ENCODE measurements at regions not wholly inside any gene's neighbourhood (a gene's known extent, or its start where the extent isn't known, plus 50 kb on each side); places are given as distances from the start of the nearest gene placed in this dataset.

DNA sequence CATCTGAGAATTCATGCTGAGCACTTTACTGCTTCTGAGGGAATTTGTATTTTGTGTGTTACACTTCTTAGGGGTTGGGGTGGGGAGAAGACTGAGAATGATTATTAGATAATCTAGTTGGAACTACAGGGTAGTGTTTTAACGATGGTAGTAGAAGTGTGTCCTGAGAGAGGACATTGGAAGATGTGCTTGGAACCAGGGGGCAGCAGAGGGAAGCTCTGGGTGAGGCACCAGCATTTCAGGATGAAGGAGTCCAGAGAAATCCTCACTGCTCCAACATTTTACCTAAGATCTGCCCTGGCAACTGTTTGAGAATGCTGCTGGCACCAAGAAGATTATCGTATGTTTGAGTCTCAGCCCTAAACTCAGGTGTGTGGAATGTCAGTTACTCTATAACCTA, 145.5 kb downstream of the SQOR start:
- intact Hi-C loops (cut with DNase I) = no loop called here
- Histone ChIP-seq H3K4me1 (no peaks in the 10 kb centered on the region), H3K27me3 (no peaks in the 10 kb centered on the region), H3K27ac (no peak overlapping the region), H3K4me3 (replicated peaks in 1 of 3) (no peak overlapping the region), H3K36me3 (no peaks in the 10 kb centered on the region), H3K9me3 (no peaks in the 10 kb centered on the region)
- no peak for DNase-seq
- WGBS, 2 donors = 80 to 87% methylated on average over 2 of the region's 2 CpGs
- no peak for TF ChIP-seq CTCF (IDR thresholded peaks at IDR 0.05)
- TF ChIP-seq POLR2A (IDR thresholded peaks at IDR 0.05) = no peak

DNA sequence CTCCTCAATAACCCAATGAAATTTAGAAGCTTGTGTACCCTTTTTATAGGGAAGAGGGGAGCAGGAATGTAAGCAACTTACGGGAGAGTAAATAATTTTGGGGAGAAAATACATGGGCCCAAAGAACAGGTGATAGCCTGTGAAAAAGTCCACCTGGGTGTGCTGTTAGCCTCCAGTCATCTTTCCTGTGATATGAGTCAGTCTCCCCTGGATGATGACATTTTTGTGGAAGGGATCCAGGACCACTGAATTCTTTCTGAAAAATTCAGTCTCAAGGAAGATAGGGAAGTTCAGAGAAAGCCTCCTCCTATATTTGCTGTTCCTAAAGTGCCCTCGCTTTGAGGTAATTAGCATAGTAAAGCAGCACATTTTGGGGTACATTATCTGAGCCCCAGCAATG, 149.8 kb downstream of the SQOR start:
- WGBS, 2 donors = 66 to 91% methylated on average over 2 of the region's 2 CpGs
- Histone ChIP-seq H3K4me1 (no peaks in the 10 kb centered on the region), H3K27ac (no peak overlapping the region), H3K36me3 (no peaks in the 10 kb centered on the region), H3K27me3 (no peaks in the 10 kb centered on the region), H3K4me3 (replicated peaks in 1 of 3) (no peak overlapping the region), H3K9me3 (no peaks in the 10 kb centered on the region)
- intact Hi-C loops (cut with DNase I) = no loop called here
- no peak for DNase-seq
- no peak for TF ChIP-seq CTCF (IDR thresholded peaks at IDR 0.05)
- no peak for TF ChIP-seq POLR2A (IDR thresholded peaks at IDR 0.05)

- DNase-seq = no peak
- intact Hi-C loops (cut with DNase I) = no loop called here
- TF ChIP-seq POLR2A (IDR thresholded peaks at IDR 0.05) (no peak), CTCF (IDR thresholded peaks at IDR 0.05) (no peak)
- Histone ChIP-seq H3K9me3 (no peaks in the 10 kb centered on the region), H3K4me3 (replicated peaks in 1 of 3) (no peak overlapping the region), H3K36me3 (no peaks in the 10 kb centered on the region), H3K27me3 (no peaks in the 10 kb centered on the region), H3K27ac (no peak overlapping the region), H3K4me1 (no peaks in the 10 kb centered on the region)
- 84 to 87% methylated on average over 2 of the region's 2 CpGs for WGBS, 2 donors
These were observed 151.1 kb downstream of the SQOR start for GRCh38 chr15:45785897-45786296.

GRCh38 chr15:45790325-45790943, 155.6 kb downstream of the SQOR start:
- 35 to 47% methylated on average over 4 of the region's 4 CpGs for WGBS, 2 donors
- Histone ChIP-seq H3K27me3 (no peaks in the 10 kb centered on the region), H3K9me3 (no peaks in the 10 kb centered on the region), H3K4me1 (no peaks in the 10 kb centered on the region), H3K27ac (no peak overlapping the region), H3K4me3 (replicated peaks in 1 of 3) (no peak overlapping the region), H3K36me3 (no peaks in the 10 kb centered on the region)
- TF ChIP-seq CTCF (IDR thresholded peaks at IDR 0.05) (peak in 4 of 6 experiments; percentile 6 to 48 (median 31)), POLR2A (IDR thresholded peaks at IDR 0.05) (no peak)
- intact Hi-C loops (cut with DNase I) = no loop called here
- DNase-seq = peak; percentile 18 to 19

DNA sequence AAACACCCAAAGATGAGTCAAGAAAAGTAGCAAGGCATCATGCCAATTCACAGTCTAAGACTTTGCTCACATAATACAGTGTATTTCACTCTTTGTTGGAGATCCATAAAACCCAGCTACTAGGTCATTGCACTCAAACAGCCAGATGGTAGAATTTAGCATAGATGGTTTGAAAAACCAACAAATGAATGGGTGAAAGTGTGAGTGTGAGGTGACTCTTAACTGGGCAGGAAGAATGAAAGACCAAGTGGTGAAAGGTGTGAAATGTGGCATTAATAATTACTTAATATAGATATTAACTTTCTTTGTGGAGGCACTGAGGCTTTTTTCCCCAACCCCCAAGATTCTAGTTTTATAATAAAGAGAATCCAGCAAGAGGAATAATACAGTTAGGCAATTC, 159.5 kb downstream of the SQOR start:
- H3K4me1 ChIP-seq = no peaks in the 10 kb centered on the region
- H3K4me3 ChIP-seq (replicated peaks in 1 of 3) = no peak overlapping the region
- H3K9me3 ChIP-seq = no peaks in the 10 kb centered on the region
- no peak for TF ChIP-seq POLR2A (IDR thresholded peaks at IDR 0.05)
- no peak for TF ChIP-seq CTCF (IDR thresholded peaks at IDR 0.05)
- DNase-seq = no peak
- intact Hi-C loops (cut with DNase I) = no loop called here
- H3K27ac ChIP-seq = no peak overlapping the region
- no peaks in the 10 kb centered on the region for H3K36me3 ChIP-seq
- H3K27me3 ChIP-seq = no peaks in the 10 kb centered on the region

Measured in thyroid gland (tissue), 4 donors.